GM12878 (cell line): ENCODE measurements at regions not wholly inside any gene's neighbourhood (a gene's known extent, or its start where the extent isn't known, plus 50 kb on each side); places are given as distances from the start of the nearest gene placed in this dataset.

Source experiments
- BHLHE40 ChIP-seq, 2 experiments: fragments of 450-650 bp in 1 of 2; IDR thresholded peaks; 2 replicates each; pipeline ENCODE4 v1.6.1; 2011 to 2017; ENCODE audit warnings: low read depth in 2 of 2, borderline replicate concordance in 1 of 2, improper control_type of control experiment in 1 of 2, low read length in 1 of 2, mild to moderate bottlenecking in 1 of 2
- CTCF ChIP-seq, 3 experiments: IDR thresholded peaks in 2 of 3; conservative IDR thresholded peaks in 1 of 3; 2 replicates each; pipeline ENCODE4 v1.5.1; 2011; ENCODE audit warnings: low read depth in 3 of 3, low read length in 3 of 3, mild to moderate bottlenecking in 3 of 3, control low read depth in 2 of 3, moderate library complexity in 2 of 3, inconsistent platforms in 1 of 3, mixed read lengths in 1 of 3; ENCODE audit not compliant: control insufficient read depth in 2 of 3, insufficient read depth in 1 of 3; ENCODE audit errors: extremely low read depth in 1 of 3
- JUNB ChIP-seq: IDR thresholded peaks from 2 replicates; pipeline ENCODE4 v1.6.1; 2016; ENCODE audit warnings: antibody characterized with exemption, mild to moderate bottlenecking
- PML ChIP-seq: IDR thresholded peaks from 2 replicates; pipeline ENCODE4 v1.6.1; 2012; ENCODE audit warnings: low read length, inconsistent platforms
- POLR2A ChIP-seq: IDR thresholded peaks from 2 replicates; pipeline ENCODE4 v1.6.1; 2011; ENCODE audit warnings: low read depth, mild to moderate bottlenecking, low read length
- RAD21 ChIP-seq: IDR thresholded peaks from 2 replicates; pipeline ENCODE4 v1.6.1; 2011; ENCODE audit warnings: mild to moderate bottlenecking, low read depth, low read length, moderate library complexity; ENCODE audit not compliant: insufficient read depth
- SMC3 ChIP-seq: IDR thresholded peaks from 2 replicates; pipeline ENCODE4 v1.6.1; 2011; ENCODE audit warnings: low read length, improper control_type of control experiment, borderline replicate concordance
- ZBTB33 ChIP-seq: fragments of 450-650 bp; IDR thresholded peaks from 2 replicates; pipeline ENCODE4 v1.6.1; 2017; ENCODE audit warnings: mild to moderate bottlenecking
- ZNF592 ChIP-seq: fragments of 450-650 bp; IDR thresholded peaks from 2 replicates; pipeline ENCODE4 v1.6.1; 2017; ENCODE audit warnings: mild to moderate bottlenecking, moderate library complexity

- no peak for TF ChIP-seq POLR2A
- no peak for TF ChIP-seq BHLHE40 (IDR thresholded peaks at IDR 0.05; ENCODE audit: borderline replicate concordance in 1 of 2, low read depth in 2 of 2, low read length in 1 of 2)
- no peak for TF ChIP-seq PML
- TF ChIP-seq ZNF592, result no peak
- TF ChIP-seq JUNB, result no peak
- TF ChIP-seq ZBTB33, result no peak
- no peak for TF ChIP-seq SMC3
- TF ChIP-seq CTCF (IDR thresholded peaks at IDR 0.05 in 2 of 3, conservative IDR thresholded peaks at IDR 0.05 in 1 of 3; ENCODE audit: control insufficient read depth in 2 of 3, extremely low read depth in 1 of 3, insufficient read depth in 1 of 3, low read depth in 3 of 3, low read length in 3 of 3), result no peak
- no peak for TF ChIP-seq RAD21
Measured at GRCh38 chr2:145546091-145546490, 1026.2 kb upstream of the ZEB2 start.
